ENCODE measurements at regions not wholly inside any gene's neighbourhood (a gene's known extent, or its start where the extent isn't known, plus 50 kb on each side); places are given as distances from the start of the nearest gene placed in this dataset.

- TF ChIP-seq CTCF (IDR thresholded peaks at IDR 0.05; ENCODE audit: insufficient read depth, low read length, poor library complexity, severe bottlenecking) (no peak), EZH2phosphoT487 (conservative IDR thresholded peaks at IDR 0.05; ENCODE audit: low read length) (no peak)
- H3K36me3 ChIP-seq (ENCODE audit: low read length): no peaks in the 10 kb centered on the region
- no peaks in the 10 kb centered on the region for H3K9me3 ChIP-seq (ENCODE audit: insufficient read depth, low read length)
- no peaks in the 10 kb centered on the region for H3F3A ChIP-seq (ENCODE audit: insufficient read depth)
- no peak overlapping the region for H3K4me2 ChIP-seq (ENCODE audit: low read depth, low read length, poor library complexity, severe bottlenecking)
- no peaks in the 10 kb centered on the region for H3K27me3 ChIP-seq (ENCODE audit: low read length)
- no peaks in the 10 kb centered on the region for H3K9me2 ChIP-seq (replicated peaks; ENCODE audit: insufficient read depth, low read length)
- H3K4me3 ChIP-seq (ENCODE audit: insufficient read depth, low read length, poor library complexity, severe bottlenecking): no peak overlapping the region
- no peak overlapping the region for H3K27ac ChIP-seq (ENCODE audit: low read depth, low read length)
- no peaks in the 10 kb centered on the region for H4K20me1 ChIP-seq (ENCODE audit: low read depth, low read length)
- H3K79me2 ChIP-seq (ENCODE audit: insufficient read depth, low read length): no peaks in the 10 kb centered on the region
- H2AFZ ChIP-seq (ENCODE audit: low read depth, low read length, severe bottlenecking): no peak overlapping the region
- H3K9ac ChIP-seq (ENCODE audit: low read length): no peak overlapping the region
Measured at GRCh38 chr9:79485258-79485657, 86.5 kb upstream of the TLE4 start.

- no peak overlapping the region for H2AFZ ChIP-seq (ENCODE audit: low read depth, low read length, severe bottlenecking)
- H4K20me1 ChIP-seq (ENCODE audit: low read depth, low read length): no peaks in the 10 kb centered on the region
- no peaks in the 10 kb centered on the region for H3K79me2 ChIP-seq (ENCODE audit: insufficient read depth, low read length)
- no peak overlapping the region for H3K9ac ChIP-seq (ENCODE audit: low read length)
- H3K9me2 ChIP-seq (replicated peaks; ENCODE audit: insufficient read depth, low read length): no peaks in the 10 kb centered on the region
- no peaks in the 10 kb centered on the region for H3F3A ChIP-seq (ENCODE audit: insufficient read depth)
- H3K36me3 ChIP-seq (ENCODE audit: low read length): no peaks in the 10 kb centered on the region
- no peak overlapping the region for H3K4me3 ChIP-seq (ENCODE audit: insufficient read depth, low read length, poor library complexity, severe bottlenecking)
- H3K9me3 ChIP-seq (ENCODE audit: insufficient read depth, low read length): no peaks in the 10 kb centered on the region
- H3K27me3 ChIP-seq (ENCODE audit: low read length): no peaks in the 10 kb centered on the region
- TF ChIP-seq EZH2phosphoT487 (conservative IDR thresholded peaks at IDR 0.05; ENCODE audit: low read length) (no peak), CTCF (IDR thresholded peaks at IDR 0.05; ENCODE audit: insufficient read depth, low read length, poor library complexity, severe bottlenecking) (no peak)
- H3K27ac ChIP-seq (ENCODE audit: low read depth, low read length): no peak overlapping the region
- no peak overlapping the region for H3K4me2 ChIP-seq (ENCODE audit: low read depth, low read length, poor library complexity, severe bottlenecking)
Measured at GRCh38 chr9:79489261-79490000, 82.3 kb upstream of the TLE4 start.

GRCh38 chr9:79490657-79491248 lies 81.0 kb upstream of the TLE4 start:
- no peak overlapping the region for H3K9ac ChIP-seq (ENCODE audit: low read length)
- H3K4me3 ChIP-seq (ENCODE audit: insufficient read depth, low read length, poor library complexity, severe bottlenecking): no peak overlapping the region
- no peaks in the 10 kb centered on the region for H3F3A ChIP-seq (ENCODE audit: insufficient read depth)
- H3K36me3 ChIP-seq (ENCODE audit: low read length): no peaks in the 10 kb centered on the region
- H3K9me2 ChIP-seq (replicated peaks; ENCODE audit: insufficient read depth, low read length): no peaks in the 10 kb centered on the region
- no peaks in the 10 kb centered on the region for H3K9me3 ChIP-seq (ENCODE audit: insufficient read depth, low read length)
- no peak overlapping the region for H2AFZ ChIP-seq (ENCODE audit: low read depth, low read length, severe bottlenecking)
- no peak overlapping the region for H3K4me2 ChIP-seq (ENCODE audit: low read depth, low read length, poor library complexity, severe bottlenecking)
- TF ChIP-seq CTCF (IDR thresholded peaks at IDR 0.05; ENCODE audit: insufficient read depth, low read length, poor library complexity, severe bottlenecking): no peak
- no peak for TF ChIP-seq EZH2phosphoT487 (conservative IDR thresholded peaks at IDR 0.05; ENCODE audit: low read length)
- no peaks in the 10 kb centered on the region for H3K79me2 ChIP-seq (ENCODE audit: insufficient read depth, low read length)
- H3K27me3 ChIP-seq (ENCODE audit: low read length): no peaks in the 10 kb centered on the region
- no peaks in the 10 kb centered on the region for H4K20me1 ChIP-seq (ENCODE audit: low read depth, low read length)
- no peak overlapping the region for H3K27ac ChIP-seq (ENCODE audit: low read depth, low read length)
